GM23248 (cell line): ENCODE measurements at regions not wholly inside any gene's neighbourhood (a gene's known extent, or its start where the extent isn't known, plus 50 kb on each side); places are given as distances from the start of the nearest gene placed in this dataset.

ENCODE experiments used
- EZH2 ChIP-seq: fragments of 200-600 bp; sonication (generic); IDR thresholded peaks from 2 replicates; pipeline ENCODE4 v1.6.1; 2018; ENCODE audit warnings: antibody characterized with exemption, mild to moderate bottlenecking; ENCODE audit not compliant: insufficient read depth, poor library complexity, severe bottlenecking
- EZH2phosphoT487 ChIP-seq: fragments of 200-600 bp; sonication (generic); IDR thresholded peaks from 2 replicates; pipeline ENCODE4 v1.6.1; 2018; ENCODE audit warnings: antibody characterized with exemption, moderate library complexity, mild to moderate bottlenecking, low read depth; ENCODE audit not compliant: insufficient read depth

DNA sequence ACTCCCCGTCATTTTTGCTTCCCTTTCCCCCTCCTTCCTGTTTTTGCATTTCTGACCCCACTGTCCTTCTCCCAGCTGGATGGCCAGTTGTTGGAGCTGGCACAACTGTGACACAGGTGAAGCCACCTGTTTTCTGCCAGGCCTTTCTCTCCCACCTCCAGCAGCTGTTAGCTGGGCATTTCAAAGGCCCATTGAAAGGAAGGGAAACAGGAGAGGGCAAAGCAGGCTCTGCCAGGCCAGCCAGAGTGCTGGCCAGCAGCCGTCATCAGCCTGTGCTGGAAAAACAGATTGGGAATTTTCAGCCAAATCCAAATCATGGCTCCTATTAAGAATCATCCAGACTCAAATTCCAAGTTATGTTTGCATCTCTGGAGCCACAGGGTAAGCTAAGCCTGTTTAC is 155.2 kb upstream of the C2CD4B start:
- TF ChIP-seq EZH2phosphoT487 (no peak), EZH2 (no peak)
